HG02870 (cell line): ENCODE measurements at regions not wholly inside any gene's neighbourhood (a gene's known extent, or its start where the extent isn't known, plus 50 kb on each side); places are given as distances from the start of the nearest gene placed in this dataset.
"Not testable (repeated sequence)": the region's sequence is repeated elsewhere in the genome, so short reads cannot be mapped to it uniquely, and the experiment has no call there.

Experiments used
- ATAC-seq: cut with Tn5 transposase; IDR thresholded peaks from one replicate; pipeline ENCODE4 v1.9.1; 2021; ENCODE audit warnings: mild to moderate bottlenecking, moderate library complexity; ENCODE audit not compliant: unreplicated experiment

DNA sequence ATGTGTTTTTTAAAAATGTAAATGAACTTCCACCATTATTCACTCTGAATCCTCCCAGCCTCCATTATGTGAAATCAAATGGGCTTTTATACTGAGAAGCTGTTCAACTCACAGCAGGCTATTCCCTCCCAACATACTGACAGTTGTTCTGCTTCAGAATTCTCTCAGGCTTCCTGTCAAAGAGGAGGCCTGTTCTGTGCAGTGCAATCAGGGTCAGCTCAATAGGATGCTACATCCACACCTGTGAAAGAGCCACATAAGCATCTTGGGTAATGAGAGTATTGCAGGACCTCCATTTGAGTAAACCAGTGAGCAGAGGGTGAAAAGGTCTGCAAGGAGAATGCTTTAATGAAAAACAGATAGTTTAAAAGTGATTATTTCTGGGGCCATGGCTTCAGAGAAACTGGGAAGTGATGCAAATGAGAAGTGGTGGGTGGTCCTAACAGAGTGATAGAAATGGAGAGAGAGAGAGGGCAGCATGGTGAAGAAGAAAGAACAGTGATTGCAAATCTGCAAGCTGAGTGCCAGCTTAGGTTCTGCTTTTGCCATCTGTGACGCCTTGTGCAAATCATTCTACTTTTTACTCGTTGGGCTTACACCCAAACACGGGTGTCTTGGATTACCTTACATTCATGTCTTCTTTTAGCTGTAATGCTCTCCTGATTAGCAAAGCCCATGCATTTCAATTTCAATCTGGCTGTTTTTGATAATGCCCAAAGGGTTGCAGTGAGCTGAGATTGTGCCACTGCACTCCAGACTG is 202.5 kb upstream of the NMUR2 start:
- ATAC-seq, result no peak

DNA sequence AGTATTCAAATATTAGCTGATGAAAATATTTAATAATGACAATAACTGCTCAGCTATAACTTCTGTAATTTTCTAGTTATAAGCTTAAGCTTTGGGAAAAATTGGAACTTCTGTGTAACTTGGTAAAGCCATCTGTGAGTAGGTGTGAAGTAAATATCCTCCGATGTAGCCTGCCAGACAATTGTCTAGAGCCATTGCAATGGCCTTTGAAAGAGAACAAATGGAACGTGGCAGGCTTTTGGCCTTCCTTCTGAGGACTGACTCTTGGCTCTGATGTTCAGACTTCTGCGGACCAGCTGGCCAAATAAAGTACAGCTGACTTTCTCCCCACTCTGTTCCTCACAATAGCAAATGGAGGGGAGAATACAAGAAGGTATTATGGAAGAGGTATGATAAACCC is 203.4 kb upstream of the NMUR2 start:
- ATAC-seq, result no peak

DNA sequence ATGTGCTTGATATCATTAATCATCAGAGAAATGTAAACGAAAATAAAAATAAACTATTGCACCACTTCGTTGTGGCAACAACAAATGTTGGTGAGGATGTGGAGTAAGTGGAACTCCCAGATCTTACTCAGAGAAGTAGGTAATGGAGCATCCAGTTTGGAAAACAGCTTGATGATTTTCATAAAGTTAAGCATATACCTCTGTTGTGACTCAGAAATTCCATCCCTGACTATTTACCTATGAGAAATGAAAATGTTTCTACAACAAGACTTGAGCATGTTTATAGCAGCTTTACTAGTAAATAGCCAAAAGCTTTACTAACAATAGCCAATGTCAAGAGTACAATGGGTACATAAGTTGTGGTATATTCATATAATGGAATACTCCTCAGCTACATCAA is 214.7 kb upstream of the NMUR2 start:
- ATAC-seq, result no peak

DNA sequence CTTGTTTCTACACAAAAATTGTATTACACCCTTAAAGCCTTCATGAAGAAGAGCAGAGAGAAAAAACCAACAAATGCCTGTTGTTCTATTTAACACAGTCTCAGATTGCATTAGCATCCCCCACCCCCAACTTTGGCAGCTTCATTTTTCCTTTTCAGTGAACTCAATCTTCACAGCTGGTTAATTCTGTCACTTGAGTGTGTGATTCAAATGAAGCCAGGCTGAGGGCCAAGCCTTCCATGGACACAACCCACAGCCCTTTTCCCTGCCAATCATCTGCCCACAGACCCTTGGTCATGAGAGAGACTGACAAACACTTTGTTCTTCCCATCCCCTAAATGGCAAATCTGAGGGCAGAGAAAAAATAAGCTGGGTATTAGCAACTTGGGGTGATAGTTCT is 217.5 kb upstream of the NMUR2 start:
- no peak for ATAC-seq

DNA sequence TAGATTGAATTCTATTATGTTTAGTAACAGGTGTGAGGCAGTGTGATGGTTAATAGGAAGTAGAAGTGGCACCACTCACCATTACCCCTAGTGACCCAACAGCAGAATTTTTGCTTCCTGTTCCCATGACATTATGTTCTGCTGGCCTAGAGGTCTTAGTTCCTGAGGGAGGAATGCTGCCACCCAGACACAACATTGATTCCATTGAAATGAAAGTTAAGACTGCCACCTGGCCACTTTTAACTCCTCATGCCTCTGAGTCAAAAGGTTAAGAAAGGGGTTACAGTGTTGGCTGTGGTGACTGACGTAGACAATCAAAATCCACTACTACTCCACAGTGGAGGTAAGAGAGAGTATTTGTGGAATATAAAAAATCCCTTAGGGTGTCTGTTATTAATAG is 218.9 kb upstream of the NMUR2 start:
- ATAC-seq, result no peak

DNA sequence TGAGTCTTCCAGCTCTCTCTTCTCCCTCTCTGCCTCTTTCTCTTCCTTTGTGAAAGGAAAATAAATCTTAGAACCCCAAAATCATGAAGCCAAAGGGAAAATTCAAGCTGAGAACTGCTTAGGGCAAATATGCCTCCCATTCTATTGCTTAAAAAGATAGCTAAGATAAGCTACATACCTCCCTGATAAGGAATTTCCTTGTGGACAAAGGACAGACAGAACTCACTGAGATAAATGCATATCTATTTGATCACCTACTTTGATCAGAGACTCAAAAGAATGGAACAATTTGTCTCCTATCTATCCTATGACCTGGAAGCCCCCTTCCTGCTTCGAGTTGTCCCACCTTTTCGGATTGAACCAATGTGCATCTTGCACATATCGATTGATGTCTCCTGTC is 220.6 kb upstream of the NMUR2 start:
- no peak for ATAC-seq

DNA sequence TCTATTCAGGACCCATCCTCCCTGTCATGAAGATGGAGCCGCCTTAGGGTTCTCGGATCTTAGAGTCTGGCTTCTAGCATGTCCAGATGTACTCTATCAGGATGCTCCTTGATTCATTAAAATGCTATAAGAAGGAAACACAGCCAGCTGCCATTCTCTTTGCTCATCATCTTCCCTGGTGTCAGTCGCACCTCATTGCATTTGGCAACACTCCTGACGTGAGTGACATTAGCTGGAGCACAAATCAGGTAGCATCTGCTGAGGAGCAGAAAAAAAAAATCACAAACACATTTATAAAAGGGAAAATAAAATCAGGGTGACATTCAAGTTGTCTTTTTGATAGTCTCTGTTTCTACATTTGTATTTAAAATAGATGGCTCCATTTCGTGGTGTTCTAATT is 226.1 kb upstream of the NMUR2 start:
- no peak for ATAC-seq

DNA sequence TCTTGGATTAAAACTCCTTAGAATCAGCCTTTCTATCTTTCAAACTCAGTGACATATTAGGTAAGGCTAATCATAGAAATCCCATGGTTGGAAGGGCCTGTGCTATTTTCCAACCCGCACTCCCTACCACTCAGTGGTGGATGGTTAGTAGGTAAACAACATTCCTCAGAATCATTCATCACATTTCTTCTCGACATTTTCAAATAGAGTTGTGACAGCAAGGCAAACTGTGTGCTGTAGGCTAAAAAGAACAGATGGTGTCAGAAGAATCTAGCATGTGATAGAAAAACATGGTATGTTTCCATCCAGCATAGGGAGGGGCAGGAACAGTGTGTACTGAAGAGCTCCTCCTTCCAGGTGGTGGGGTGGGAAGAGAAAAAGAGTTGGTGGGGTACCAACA is 227.3 kb upstream of the NMUR2 start:
- ATAC-seq, result no peak

DNA sequence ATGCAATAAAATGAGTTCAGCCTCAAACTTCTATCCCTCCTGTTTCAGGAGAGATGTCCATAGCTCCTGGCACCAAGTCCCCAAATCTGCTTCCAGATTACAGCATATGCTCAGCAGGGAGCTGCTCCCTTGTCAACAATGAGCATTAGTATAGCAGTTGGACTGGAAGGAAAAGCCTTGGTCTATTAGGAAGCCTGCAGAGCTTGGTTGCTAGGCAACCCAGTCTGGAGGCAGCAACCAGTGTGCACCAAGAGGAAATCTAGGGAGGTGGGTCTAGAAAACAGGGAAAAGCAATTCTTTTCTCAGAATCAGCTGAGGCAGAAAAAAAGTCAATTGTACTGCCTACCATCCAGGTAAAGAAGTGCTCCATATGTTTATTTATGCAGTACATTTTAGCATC is 229.5 kb upstream of the NMUR2 start:
- ATAC-seq, result no peak

DNA sequence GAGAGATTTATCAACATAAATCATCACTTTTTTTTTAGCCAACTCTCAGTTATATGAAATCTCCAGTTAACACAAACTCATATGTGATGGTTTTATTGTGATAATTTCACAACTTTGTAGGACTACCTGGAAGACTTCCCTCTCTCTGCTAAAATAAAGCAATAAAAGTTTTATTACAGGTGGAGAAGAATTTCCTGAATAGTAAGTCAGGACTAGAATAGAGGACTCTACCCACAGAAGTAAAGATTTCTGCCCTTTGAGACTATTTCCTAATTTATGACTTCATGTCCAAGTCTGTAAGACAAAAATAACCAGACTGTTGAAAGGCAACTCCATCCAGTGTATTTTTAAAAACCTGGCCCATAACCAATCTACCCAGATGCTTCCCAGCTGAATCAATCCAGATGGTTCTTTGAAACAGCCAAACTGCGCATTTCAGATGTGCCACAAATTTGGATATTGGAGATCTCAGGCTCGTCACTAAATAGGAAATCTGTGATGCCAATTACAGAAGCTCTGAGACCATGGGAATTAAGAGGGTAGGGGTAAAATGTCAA is 234.0 kb upstream of the NMUR2 start:
- ATAC-seq, result no peak

DNA sequence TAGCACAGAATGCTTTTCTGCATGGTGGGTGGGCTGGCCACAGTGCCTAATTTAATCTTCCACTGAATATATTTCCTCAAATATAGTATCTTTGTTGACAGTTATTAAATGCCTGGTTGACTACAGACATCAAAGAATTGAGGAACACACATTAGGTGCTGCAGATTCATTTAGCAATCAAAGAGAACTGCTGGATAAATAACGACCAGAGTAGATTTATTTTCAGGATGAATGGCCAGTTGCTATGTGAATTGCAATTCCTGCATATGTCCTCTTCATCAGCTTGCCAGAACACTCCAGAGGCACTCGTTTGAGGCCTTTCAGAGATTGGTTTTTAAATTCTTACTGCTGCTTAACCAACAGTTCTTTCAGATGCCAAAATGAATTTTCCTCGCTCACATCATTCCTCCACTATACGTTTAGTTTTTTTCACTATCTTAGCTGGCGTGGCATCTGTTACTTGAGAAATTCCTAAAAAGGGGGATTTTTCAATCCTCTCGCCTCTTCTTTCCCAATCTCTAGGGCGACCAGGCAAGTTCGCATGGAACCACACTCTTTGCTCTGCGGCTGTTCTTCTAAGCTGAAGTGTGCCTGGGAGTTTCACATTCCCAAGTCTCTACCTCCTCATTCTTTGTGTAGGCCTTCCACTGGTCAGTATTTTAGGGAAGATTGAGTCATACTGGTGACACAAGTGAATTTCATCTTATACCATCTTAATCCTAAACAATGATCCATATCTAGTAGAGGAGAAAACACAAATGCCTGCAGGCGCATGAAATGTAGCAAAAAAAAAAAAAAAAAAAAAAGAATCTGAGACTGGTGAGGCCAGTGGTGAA is 237.1 kb upstream of the NMUR2 start:
- no peak for ATAC-seq

DNA sequence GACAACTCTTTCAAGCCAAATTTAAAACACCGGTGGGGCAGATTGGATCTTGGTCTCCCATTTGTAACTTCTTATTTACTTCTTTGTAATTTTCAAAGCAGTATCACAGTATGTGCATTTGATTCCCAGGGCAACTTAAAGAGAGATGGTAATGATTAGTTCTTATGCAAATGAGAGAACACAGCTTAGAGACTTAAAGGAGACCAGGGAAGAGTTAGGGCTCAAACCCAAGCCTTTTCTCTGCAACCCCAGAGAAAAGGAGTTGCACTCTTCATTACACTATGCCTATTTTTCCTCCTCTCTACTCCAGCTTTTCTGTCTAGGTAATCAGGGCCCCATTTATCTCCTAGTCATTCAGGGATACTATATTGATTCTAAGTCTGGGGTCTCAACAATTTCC is 237.8 kb upstream of the NMUR2 start:
- ATAC-seq, result no peak

DNA sequence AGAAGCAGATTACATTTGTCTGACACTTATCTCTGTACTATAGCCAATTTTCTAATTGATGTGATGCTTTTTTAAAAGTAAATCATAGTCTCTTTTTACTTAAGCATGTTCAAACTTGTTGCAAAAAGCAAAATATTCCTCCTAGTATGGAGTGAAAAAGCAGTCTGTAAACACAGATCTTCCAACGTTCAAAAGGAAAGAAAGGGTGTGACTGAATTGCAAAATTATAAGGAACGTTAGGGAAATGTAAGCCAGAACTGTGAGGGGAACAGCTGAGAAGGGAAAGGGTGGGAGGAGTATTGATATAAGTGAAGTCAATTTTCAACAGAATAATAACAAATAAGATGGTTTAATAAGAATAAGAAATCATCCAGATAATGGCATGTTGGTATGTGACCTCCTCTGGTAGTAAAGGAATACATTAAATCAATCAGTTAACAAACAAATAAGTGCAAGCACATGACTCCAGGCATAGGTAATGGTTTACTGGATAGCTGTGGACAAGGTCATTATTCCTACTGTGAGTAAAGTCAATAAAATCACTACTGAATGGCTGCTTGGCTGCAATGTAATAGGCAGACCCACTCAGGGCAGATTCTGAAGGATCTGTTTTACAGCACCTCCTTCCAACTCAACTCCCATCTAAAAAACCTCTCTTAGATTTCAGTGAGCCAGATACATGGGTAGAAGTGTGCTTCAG is 239.1 kb upstream of the NMUR2 start:
- no peak for ATAC-seq

DNA sequence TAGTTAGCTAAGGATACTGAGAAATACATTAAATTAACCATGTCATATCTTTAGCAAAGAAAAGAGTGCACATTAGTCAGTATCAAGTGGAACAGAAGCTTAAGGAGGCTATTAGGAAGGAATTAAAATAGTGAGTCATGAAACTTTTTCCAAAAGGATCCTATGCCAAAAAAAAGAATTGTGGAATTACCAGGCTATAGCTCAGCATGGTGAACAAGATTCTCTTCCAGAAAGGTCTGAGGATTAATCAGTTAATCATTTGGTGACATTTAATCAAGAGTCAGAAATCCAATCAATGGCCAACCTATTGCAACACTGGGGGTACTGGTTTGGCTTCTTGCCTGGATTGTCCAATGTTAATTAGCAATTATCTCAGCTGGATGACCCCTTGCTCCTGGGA is 244.5 kb upstream of the NMUR2 start:
- ATAC-seq, result no peak

DNA sequence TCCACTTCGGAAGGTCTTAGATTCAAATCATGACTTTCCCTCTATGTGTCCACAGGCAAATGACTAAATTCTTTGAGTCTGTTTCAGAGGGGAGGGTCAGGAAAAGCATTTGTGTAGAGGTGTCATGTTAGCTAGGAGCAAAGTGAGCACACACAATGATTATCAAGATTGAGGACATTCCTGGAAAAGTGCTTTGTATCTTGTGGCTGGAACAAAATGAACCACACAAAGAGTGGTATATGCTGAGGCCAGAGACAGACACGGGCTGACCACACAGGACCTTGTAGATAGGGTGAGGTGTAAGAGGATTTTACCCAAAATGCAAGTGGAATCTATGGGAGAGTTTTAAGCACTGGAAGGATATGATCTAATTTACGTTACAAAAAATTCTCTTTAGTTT is 245.3 kb upstream of the NMUR2 start:
- no peak for ATAC-seq

DNA sequence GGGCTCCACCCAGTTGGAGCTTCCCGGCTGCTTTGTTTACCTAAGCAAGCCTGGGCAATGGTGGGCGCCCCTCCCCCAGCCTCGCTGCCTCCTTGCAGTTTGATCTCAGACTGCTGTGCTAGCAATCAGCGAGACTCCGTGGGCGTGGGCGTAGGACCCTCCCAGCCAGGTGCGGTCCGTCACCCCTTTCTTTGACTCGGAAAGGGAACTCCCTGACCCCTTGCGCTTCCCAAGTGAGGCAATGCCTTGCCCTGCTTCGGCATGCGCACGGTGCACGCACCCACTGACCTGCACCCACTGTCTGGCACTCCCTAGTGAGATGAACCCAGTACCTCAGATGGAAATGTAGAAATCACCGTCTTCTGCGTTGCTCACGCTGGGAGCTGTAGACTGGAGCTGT is 254.4 kb upstream of the NMUR2 start:
- ATAC-seq, result not testable (repeated sequence)

DNA sequence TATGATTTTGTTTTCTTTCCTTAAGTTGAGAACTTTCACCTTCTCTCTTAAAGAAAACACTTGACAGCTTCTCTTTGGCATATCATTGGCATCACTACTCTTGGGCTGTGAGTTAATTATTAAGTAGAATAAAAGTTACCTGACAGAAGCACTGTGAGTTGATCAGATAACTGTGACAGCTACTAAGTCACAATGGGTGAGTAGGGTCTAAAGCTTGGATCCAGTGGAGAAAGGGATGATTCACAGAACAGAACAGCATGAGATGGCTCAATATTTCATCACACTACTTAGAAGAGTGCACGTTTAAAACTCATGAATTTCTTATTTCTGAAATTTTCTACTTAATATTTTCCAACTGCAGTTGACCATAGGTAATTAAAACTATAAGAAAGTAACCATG is 268.5 kb upstream of the NMUR2 start:
- no peak for ATAC-seq

DNA sequence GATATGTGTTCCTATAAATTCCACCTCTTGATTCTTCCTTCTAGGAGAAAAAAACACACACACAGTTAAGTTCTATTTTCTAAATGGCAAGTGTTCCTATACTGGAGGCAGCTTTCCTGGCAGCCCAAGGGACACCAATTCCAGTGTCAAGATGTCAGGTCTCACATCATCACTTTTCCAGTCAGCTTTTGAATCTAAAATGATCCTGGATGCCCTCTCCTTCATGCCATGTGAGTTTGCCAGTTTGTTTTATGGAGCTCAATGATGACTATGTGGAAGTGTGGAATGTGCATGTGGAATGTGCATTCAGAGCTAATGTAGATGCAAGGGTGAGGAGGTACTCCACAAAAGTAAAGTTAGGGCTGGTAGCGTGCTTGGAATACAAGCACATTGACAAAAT is 269.3 kb upstream of the NMUR2 start:
- ATAC-seq, result no peak

DNA sequence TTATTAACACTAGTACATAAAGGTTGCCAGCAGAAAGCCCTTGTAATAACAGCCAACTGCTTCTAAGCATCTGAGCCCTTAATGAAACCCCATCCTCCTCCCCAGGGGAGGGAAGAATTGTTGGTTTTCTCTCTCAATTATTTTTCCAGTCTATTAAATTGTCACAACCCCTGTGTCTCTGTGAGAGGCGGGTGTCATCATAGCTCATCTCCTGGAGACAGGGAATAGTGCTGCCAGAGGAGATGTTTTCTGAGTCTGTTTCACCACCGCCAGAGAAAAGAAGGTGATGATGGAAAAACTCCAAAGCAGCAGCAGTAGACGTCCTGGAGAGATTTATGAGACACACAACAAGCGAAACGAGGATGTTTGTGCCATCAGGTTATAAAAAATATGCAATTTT is 271.1 kb upstream of the NMUR2 start:
- ATAC-seq, result no peak

DNA sequence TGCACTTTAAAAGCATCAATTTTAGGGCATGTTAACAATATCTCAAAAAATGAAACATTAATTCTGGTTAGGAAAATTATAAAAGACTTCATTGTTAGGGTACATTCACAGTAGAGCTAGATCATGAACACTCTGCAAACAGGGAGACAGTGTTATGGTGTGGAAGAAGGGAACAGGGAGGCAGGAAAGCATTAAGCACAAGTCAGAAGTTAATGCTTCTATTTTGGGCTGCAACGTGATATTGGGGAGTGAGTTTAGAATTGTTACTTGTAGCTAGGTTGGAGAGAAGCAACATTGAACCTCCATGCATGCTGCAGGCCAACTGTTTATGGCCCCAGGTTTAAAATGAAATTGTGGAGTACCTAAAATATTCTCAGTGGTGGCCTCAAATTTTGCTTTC is 278.1 kb upstream of the NMUR2 start:
- ATAC-seq, result no peak

DNA sequence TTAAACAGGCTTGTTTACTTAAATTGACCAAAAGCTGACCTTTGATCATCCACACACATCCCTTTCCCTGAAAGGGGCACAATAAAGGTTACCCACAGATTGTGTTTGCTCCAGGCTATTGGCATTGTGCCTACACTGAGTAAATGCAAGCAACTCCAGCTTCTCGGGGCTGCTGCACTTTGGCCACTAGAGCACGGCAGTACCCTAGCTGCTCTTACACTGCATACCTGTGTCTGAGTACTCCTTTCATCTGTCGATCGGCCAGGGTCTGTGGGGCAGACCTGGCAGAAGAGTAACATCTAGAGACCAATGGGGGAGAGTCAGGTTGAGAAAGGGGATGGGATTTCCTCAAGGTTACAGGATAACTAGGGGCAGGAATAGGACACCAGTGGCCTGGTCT is 281.9 kb upstream of the NMUR2 start:
- ATAC-seq, result no peak
